Hematopoietic multipotent progenitor cell treated with erythropoietin and hydrocortisone succinate and interleukin-3 and kit ligand, for 4 days (in vitro differentiated cells): ENCODE measurements at regions not wholly inside any gene's neighbourhood (a gene's known extent, or its start where the extent isn't known, plus 50 kb on each side); places are given as distances from the start of the nearest gene placed in this dataset.

ENCODE experiments used
- DNase-seq: peaks from one replicate; pipeline ENCODE4 v3.0.0-alpha.2; 2015

- DNase-seq, result no peak
Observed at GRCh38 chr22:44589831-44590230, 91.8 kb upstream of the RTL6 start.

GRCh38 chr22:44588348-44588747 is 90.3 kb upstream of the RTL6 start:
- DNase-seq, result no peak

GRCh38 chr22:44587737-44588310 is 89.8 kb upstream of the RTL6 start:
- peak; percentile 21 for DNase-seq

- no peak for DNase-seq
Observed at GRCh38 chr22:44586999-44587736, 89.1 kb upstream of the RTL6 start.

- no peak for DNase-seq
Observed at GRCh38 chr22:44586351-44586990, 88.4 kb upstream of the RTL6 start.

GRCh38 chr22:44585559-44586350 is 87.7 kb upstream of the RTL6 start:
- DNase-seq, result no peak

- no peak for DNase-seq
Observed at GRCh38 chr22:44584256-44584902, 86.3 kb upstream of the RTL6 start.

- no peak for DNase-seq
Observed at GRCh38 chr22:44583854-44584253, 85.8 kb upstream of the RTL6 start.

- DNase-seq, result no peak
Observed at GRCh38 chr22:44583061-44583760, 85.2 kb upstream of the RTL6 start.

GRCh38 chr22:44582016-44582415 is 84.0 kb upstream of the RTL6 start:
- no peak for DNase-seq

GRCh38 chr22:44581096-44581435 is 83.0 kb upstream of the RTL6 start:
- DNase-seq, result no peak

- DNase-seq, result no peak
Observed at GRCh38 chr22:44580176-44581095, 82.4 kb upstream of the RTL6 start.

- no peak for DNase-seq
Observed at GRCh38 chr22:44578516-44579230, 80.6 kb upstream of the RTL6 start.

- no peak for DNase-seq
Observed at GRCh38 chr22:44578110-44578457, 80.1 kb upstream of the RTL6 start.

GRCh38 chr22:44577391-44578109 is 79.5 kb upstream of the RTL6 start:
- DNase-seq, result peak; percentile 8

- no peak for DNase-seq
Observed at GRCh38 chr22:44576311-44577260, 78.6 kb upstream of the RTL6 start.

GRCh38 chr22:44575381-44576268 is 77.6 kb upstream of the RTL6 start:
- no peak for DNase-seq
